Brain microvascular endothelial cell (primary cell): ENCODE measurements at regions not wholly inside any gene's neighbourhood (a gene's known extent, or its start where the extent isn't known, plus 50 kb on each side); places are given as distances from the start of the nearest gene placed in this dataset.

Source experiments
- DNase-seq: peaks from one replicate; pipeline ENCODE4 v3.0.0-alpha.2; 2020
- H3K27ac ChIP-seq: fragments of 250-450 bp; sonication (Bioruptor Pico); 2 replicates; pipeline ENCODE4 v1.5.1; 2020; ENCODE audit warnings: mild to moderate bottlenecking, moderate library complexity
- H3K27me3 ChIP-seq: fragments of 250-450 bp; sonication (Bioruptor Pico); replicated peaks from 2 replicates; pipeline ENCODE4 v1.5.1; 2020; ENCODE audit warnings: mild to moderate bottlenecking
- H3K36me3 ChIP-seq: fragments of 250-450 bp; sonication (Bioruptor Pico); replicated peaks from 2 replicates; pipeline ENCODE4 v1.5.1; 2020; ENCODE audit warnings: mild to moderate bottlenecking
- H3K4me3 ChIP-seq: 2 replicates; pipeline ENCODE4 v1.5.1; 2011; ENCODE audit warnings: low read depth, mild to moderate bottlenecking, control low read depth, low read length, moderate library complexity
- in situ Hi-C: cut with HindIII; loops from 2 replicates; pipeline ENCODE4 v1.10.0; 2017; ENCODE audit warnings: low sequenced_read_pairs, low pct_ligation_motif_present
- TF ChIP-seq, protein P1 (sequence below): IDR thresholded peaks from 2 replicates; pipeline ENCODE4 v1.5.1; 2011; ENCODE audit warnings: low read depth, mild to moderate bottlenecking, moderate library complexity, low read length, control low read depth, inconsistent platforms; ENCODE audit errors: missing control alignments

DNA sequence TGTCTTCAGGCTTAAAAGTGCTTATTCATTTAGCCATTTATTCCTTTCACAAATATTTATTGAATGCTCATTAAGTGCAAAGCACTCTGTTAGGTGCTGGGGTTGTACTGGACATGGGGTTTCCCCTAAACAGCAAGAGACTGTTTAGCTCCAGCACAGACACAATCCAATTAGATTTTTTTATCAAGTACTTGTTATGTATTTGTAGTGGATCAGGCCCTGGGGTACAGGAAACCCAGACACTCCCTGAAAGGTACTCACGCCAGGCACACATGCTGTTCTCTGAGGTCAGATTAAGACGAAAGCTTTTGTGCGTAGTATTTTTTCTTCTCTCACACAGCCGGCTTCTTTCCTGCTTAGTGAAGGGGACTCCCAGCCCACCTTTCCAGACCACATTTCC is 218.1 kb upstream of the PLET1 start:
- no peak overlapping the region for H3K27ac ChIP-seq
- DNase-seq = no peak
- no peak overlapping the region for H3K4me3 ChIP-seq
- TF ChIP-seq, protein P1, sequence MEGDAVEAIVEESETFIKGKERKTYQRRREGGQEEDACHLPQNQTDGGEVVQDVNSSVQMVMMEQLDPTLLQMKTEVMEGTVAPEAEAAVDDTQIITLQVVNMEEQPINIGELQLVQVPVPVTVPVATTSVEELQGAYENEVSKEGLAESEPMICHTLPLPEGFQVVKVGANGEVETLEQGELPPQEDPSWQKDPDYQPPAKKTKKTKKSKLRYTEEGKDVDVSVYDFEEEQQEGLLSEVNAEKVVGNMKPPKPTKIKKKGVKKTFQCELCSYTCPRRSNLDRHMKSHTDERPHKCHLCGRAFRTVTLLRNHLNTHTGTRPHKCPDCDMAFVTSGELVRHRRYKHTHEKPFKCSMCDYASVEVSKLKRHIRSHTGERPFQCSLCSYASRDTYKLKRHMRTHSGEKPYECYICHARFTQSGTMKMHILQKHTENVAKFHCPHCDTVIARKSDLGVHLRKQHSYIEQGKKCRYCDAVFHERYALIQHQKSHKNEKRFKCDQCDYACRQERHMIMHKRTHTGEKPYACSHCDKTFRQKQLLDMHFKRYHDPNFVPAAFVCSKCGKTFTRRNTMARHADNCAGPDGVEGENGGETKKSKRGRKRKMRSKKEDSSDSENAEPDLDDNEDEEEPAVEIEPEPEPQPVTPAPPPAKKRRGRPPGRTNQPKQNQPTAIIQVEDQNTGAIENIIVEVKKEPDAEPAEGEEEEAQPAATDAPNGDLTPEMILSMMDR = no peak
- H3K36me3 ChIP-seq = no peaks in the 10 kb centered on the region
- in situ Hi-C loops = no loop called here
- H3K27me3 ChIP-seq = no peaks in the 10 kb centered on the region

DNA sequence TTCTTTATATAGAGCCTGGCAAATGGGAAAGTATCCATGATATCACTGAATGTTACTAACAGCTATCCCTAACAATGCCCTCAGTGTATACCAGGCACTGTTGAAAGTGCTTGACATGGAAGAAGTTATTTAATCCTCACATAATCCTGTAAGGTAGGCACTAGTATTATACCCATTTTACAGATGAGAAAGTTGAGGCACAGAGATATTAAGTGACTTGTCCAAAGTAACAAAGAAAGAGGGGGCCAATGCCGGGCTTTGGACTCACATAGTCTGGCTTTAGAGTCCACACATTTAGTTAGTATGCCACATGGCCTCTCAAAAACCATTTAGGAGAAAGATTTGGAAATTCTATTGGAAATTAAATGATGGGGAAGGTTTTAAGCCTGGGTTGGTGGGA is 220.8 kb upstream of the PLET1 start:
- no peak for DNase-seq
- no peaks in the 10 kb centered on the region for H3K36me3 ChIP-seq
- no peak overlapping the region for H3K27ac ChIP-seq
- in situ Hi-C loops = no loop called here
- H3K4me3 ChIP-seq = no peak overlapping the region
- H3K27me3 ChIP-seq = no peaks in the 10 kb centered on the region
- TF ChIP-seq, protein P1 = no peak

DNA sequence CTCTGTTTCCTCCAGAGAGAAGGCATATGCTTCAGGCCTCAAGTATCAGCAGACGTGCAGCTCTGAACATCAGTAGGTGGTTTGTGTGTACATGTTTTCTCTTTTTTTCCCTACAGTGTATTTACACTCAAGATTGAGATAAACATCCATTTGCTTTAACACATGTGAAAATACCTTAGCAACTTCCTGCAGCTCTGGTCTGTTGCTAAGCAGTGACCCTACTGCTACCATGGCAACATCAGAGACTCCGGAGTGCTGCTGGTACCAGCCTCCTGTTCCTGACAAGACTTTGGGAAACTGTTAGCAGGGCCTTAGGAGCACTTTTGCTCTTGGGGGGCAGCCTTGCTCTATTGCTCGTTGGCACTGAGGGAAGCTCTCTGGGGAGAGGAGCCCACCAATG is 221.2 kb upstream of the PLET1 start:
- no peak overlapping the region for H3K4me3 ChIP-seq

DNA sequence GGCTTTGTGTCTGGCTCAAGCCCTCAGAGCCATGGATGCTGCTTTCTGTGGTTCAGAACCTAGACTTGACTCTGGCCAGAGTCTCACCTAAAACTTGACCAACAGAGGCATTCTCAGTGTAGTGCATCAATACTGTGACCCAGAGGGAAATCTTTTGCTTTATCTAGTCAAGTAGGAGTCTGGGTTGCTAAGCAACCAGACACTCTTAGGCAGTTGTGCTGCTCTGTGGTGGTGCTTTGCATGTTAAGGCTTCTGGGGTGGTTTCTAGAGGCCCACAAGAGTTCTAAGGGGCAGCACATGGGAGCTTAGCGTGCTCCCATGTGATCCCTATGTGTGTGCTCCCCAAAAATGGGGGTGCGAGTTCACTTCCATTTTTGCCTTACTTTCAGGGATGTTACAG is 224.6 kb upstream of the PLET1 start:
- TF ChIP-seq, protein P1 = no peak
- Histone ChIP-seq H3K27ac (no peak overlapping the region), H3K36me3 (no peaks in the 10 kb centered on the region), H3K4me3 (no peak overlapping the region), H3K27me3 (no peaks in the 10 kb centered on the region)
- no peak for DNase-seq
- in situ Hi-C loops = no loop called here

More for the DNA sequence above, 221.2 kb upstream of the PLET1 start:
- H3K36me3 ChIP-seq = no peaks in the 10 kb centered on the region
- in situ Hi-C loops = no loop called here
- no peaks in the 10 kb centered on the region for H3K27me3 ChIP-seq
- TF ChIP-seq, protein P1 = no peak
- no peak overlapping the region for H3K27ac ChIP-seq
- no peak for DNase-seq

DNA sequence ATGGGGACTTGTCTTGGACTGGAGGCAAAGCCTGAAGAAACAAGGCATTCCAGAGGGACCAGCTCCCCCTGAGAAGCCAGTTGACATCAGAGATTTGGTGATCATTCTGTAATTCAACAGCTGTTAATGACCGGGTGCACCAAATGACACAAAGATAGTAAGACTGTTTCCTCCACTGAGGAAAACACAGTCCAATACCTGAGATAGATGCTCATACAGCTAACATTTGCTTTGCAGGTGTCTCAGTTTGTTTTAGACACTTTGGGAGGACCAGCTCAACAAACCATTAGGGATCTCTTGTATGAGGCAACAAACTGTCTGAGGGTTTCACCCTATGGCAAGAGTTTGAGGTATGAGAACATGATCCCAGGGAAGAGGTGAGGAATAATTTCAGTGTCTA is 237.2 kb upstream of the PLET1 start:
- no peaks in the 10 kb centered on the region for H3K36me3 ChIP-seq
- TF ChIP-seq, protein P1 = no peak
- no peaks in the 10 kb centered on the region for H3K27me3 ChIP-seq
- DNase-seq = no peak
- H3K27ac ChIP-seq = no peak overlapping the region
- in situ Hi-C loops = no loop called here
- no peak overlapping the region for H3K4me3 ChIP-seq

DNA sequence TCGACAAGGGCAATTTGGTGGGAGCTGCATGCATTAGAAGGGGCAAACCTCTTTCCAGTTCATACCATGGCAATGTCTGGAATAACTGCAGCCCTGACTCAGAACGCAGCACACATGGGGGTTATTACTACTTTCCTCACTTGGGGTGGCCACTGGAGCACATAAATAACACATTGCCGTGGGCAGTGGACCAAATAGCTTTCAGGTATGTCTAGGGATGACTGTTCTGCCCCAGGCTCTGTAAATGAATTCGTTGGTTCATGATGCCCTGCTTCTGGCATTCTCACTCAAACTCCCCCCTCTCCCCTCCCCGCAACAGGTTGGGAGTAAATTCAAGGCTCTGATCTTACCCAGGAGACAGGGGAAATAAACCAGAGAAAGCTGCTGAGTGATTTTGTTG is 238.0 kb upstream of the PLET1 start:
- in situ Hi-C loops = no loop called here
- Histone ChIP-seq H3K4me3 (no peak overlapping the region), H3K27ac (no peak overlapping the region), H3K27me3 (no peaks in the 10 kb centered on the region), H3K36me3 (no peaks in the 10 kb centered on the region)
- no peak for DNase-seq
- TF ChIP-seq, protein P1 = no peak
